ENCODE measurements at regions not wholly inside any gene's neighbourhood (a gene's known extent, or its start where the extent isn't known, plus 50 kb on each side); places are given as distances from the start of the nearest gene placed in this dataset.

- Histone ChIP-seq H3K27me3 (ENCODE audit: insufficient read depth) (peaks cover 70% of the 10 kb centered on the region), H4K20me1 (replicated peaks; ENCODE audit: insufficient read depth) (peaks cover under 1% of the 10 kb centered on the region; the same call in 1 of the 2 replicates), H3K36me3 (ENCODE audit: insufficient read depth) (no peaks in the 10 kb centered on the region; the same call in 1 of the 2 replicates), H3K4me2 (peak overlapping the region; percentile 99), H3F3A (replicated peaks; ENCODE audit: low read depth) (no peaks in the 10 kb centered on the region; the same call in 1 of the 2 replicates), H3K27ac (ENCODE audit: low read depth) (no peak overlapping the region), H2AFZ (peak overlapping the region; percentile 91), H3K4me3 (peak overlapping the region; percentile 80), H3K79me2 (replicated peaks; ENCODE audit: insufficient read depth) (no peaks in the 10 kb centered on the region), H3K4me1 (ENCODE audit: insufficient read depth) (peaks cover 10% of the 10 kb centered on the region; the same call in 1 of the 2 replicates), H3K9me2 (ENCODE audit: insufficient read depth) (0 out of 2 replicates have a peak, but pooled peaks cover 3% of the 10 kb centered on the region)
- Mint-ChIP-seq H3K36me3 (ENCODE audit: low read depth) (no peaks in the 10 kb centered on the region), H3K9me3 (no peaks in the 10 kb centered on the region), H3K4me1 (peaks cover 15% of the 10 kb centered on the region), H3K27ac (no peak overlapping the region), H3K4me3 (peak overlapping the region; percentile 78), H3K27me3 (ENCODE audit: insufficient read depth, low read depth, poor library complexity) (peaks cover 61% of the 10 kb centered on the region)
- TF ChIP-seq NANOG (IDR thresholded peaks at IDR 0.05; ENCODE audit: borderline replicate concordance) (no peak), CREB1 (CRISPR knock-in tag; IDR thresholded peaks at IDR 0.05; ENCODE audit: low read depth) (no peak), ZNF331 (CRISPR knock-in tag; IDR thresholded peaks at IDR 0.05; ENCODE audit: low read depth) (no peak), EZH2 (IDR thresholded peaks at IDR 0.05; ENCODE audit: low read depth, unreplicated experiment) (no peak), EZH2phosphoT487 (IDR thresholded peaks at IDR 0.05; ENCODE audit: unreplicated experiment) (no peak), ZNF114 (CRISPR knock-in tag; IDR thresholded peaks at IDR 0.05) (no peak), POLR2AphosphoS5 (IDR thresholded peaks at IDR 0.05; ENCODE audit: low read depth) (no peak)
- TF ChIP-seq, protein P1, sequence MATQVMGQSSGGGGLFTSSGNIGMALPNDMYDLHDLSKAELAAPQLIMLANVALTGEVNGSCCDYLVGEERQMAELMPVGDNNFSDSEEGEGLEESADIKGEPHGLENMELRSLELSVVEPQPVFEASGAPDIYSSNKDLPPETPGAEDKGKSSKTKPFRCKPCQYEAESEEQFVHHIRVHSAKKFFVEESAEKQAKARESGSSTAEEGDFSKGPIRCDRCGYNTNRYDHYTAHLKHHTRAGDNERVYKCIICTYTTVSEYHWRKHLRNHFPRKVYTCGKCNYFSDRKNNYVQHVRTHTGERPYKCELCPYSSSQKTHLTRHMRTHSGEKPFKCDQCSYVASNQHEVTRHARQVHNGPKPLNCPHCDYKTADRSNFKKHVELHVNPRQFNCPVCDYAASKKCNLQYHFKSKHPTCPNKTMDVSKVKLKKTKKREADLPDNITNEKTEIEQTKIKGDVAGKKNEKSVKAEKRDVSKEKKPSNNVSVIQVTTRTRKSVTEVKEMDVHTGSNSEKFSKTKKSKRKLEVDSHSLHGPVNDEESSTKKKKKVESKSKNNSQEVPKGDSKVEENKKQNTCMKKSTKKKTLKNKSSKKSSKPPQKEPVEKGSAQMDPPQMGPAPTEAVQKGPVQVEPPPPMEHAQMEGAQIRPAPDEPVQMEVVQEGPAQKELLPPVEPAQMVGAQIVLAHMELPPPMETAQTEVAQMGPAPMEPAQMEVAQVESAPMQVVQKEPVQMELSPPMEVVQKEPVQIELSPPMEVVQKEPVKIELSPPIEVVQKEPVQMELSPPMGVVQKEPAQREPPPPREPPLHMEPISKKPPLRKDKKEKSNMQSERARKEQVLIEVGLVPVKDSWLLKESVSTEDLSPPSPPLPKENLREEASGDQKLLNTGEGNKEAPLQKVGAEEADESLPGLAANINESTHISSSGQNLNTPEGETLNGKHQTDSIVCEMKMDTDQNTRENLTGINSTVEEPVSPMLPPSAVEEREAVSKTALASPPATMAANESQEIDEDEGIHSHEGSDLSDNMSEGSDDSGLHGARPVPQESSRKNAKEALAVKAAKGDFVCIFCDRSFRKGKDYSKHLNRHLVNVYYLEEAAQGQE (IDR thresholded peaks at IDR 0.05; ENCODE audit: unreplicated experiment) = no peak
- TF ChIP-seq, protein P2, sequence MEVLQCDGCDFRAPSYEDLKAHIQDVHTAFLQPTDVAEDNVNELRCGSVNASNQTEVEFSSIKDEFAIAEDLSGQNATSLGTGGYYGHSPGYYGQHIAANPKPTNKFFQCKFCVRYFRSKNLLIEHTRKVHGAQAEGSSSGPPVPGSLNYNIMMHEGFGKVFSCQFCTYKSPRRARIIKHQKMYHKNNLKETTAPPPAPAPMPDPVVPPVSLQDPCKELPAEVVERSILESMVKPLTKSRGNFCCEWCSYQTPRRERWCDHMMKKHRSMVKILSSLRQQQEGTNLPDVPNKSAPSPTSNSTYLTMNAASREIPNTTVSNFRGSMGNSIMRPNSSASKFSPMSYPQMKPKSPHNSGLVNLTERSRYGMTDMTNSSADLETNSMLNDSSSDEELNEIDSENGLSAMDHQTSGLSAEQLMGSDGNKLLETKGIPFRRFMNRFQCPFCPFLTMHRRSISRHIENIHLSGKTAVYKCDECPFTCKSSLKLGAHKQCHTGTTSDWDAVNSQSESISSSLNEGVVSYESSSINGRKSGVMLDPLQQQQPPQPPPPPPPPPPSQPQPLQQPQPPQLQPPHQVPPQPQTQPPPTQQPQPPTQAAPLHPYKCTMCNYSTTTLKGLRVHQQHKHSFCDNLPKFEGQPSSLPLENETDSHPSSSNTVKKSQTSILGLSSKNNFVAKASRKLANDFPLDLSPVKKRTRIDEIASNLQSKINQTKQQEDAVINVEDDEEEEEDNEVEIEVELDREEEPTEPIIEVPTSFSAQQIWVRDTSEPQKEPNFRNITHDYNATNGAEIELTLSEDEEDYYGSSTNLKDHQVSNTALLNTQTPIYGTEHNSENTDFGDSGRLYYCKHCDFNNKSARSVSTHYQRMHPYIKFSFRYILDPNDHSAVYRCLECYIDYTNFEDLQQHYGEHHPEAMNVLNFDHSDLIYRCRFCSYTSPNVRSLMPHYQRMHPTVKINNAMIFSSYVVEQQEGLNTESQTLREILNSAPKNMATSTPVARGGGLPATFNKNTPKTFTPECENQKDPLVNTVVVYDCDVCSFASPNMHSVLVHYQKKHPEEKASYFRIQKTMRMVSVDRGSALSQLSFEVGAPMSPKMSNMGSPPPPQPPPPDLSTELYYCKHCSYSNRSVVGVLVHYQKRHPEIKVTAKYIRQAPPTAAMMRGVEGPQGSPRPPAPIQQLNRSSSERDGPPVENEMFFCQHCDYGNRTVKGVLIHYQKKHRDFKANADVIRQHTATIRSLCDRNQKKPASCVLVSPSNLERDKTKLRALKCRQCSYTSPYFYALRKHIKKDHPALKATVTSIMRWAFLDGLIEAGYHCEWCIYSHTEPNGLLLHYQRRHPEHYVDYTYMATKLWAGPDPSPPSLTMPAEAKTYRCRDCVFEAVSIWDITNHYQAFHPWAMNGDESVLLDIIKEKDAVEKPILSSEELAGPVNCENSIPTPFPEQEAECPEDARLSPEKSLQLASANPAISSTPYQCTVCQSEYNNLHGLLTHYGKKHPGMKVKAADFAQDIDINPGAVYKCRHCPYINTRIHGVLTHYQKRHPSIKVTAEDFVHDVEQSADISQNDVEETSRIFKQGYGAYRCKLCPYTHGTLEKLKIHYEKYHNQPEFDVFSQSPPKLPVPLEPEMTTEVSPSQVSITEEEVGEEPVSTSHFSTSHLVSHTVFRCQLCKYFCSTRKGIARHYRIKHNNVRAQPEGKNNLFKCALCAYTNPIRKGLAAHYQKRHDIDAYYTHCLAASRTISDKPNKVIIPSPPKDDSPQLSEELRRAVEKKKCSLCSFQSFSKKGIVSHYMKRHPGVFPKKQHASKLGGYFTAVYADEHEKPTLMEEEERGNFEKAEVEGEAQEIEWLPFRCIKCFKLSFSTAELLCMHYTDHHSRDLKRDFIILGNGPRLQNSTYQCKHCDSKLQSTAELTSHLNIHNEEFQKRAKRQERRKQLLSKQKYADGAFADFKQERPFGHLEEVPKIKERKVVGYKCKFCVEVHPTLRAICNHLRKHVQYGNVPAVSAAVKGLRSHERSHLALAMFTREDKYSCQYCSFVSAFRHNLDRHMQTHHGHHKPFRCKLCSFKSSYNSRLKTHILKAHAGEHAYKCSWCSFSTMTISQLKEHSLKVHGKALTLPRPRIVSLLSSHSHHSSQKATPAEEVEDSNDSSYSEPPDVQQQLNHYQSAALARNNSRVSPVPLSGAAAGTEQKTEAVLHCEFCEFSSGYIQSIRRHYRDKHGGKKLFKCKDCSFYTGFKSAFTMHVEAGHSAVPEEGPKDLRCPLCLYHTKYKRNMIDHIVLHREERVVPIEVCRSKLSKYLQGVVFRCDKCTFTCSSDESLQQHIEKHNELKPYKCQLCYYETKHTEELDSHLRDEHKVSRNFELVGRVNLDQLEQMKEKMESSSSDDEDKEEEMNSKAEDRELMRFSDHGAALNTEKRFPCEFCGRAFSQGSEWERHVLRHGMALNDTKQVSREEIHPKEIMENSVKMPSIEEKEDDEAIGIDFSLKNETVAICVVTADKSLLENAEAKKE (CRISPR knock-in tag; IDR thresholded peaks at IDR 0.05) = no peak
- TF ChIP-seq, protein P3, sequence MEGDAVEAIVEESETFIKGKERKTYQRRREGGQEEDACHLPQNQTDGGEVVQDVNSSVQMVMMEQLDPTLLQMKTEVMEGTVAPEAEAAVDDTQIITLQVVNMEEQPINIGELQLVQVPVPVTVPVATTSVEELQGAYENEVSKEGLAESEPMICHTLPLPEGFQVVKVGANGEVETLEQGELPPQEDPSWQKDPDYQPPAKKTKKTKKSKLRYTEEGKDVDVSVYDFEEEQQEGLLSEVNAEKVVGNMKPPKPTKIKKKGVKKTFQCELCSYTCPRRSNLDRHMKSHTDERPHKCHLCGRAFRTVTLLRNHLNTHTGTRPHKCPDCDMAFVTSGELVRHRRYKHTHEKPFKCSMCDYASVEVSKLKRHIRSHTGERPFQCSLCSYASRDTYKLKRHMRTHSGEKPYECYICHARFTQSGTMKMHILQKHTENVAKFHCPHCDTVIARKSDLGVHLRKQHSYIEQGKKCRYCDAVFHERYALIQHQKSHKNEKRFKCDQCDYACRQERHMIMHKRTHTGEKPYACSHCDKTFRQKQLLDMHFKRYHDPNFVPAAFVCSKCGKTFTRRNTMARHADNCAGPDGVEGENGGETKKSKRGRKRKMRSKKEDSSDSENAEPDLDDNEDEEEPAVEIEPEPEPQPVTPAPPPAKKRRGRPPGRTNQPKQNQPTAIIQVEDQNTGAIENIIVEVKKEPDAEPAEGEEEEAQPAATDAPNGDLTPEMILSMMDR (conservative IDR thresholded peaks at IDR 0.05; ENCODE audit: low read depth in 2 of 2) = no peak
- ATAC-seq (no peak; the same call in 2 of the 3 replicates), DNase-seq (ENCODE audit: low spot score) (peak; percentile 17)
These were observed 144.9 kb downstream of the ERCC6L2 start for GRCh38 chr9:96020300-96020791.
